Smooth muscle cell of the brain vasculature (primary cell): ENCODE measurements at regions not wholly inside any gene's neighbourhood (a gene's known extent, or its start where the extent isn't known, plus 50 kb on each side); places are given as distances from the start of the nearest gene placed in this dataset.

Source experiments
- DNase-seq: peaks from one replicate; pipeline ENCODE4 v3.0.0-alpha.2; 2012; ENCODE audit warnings: low read depth, low spot score

- no peak for DNase-seq
These were observed 51.4 kb upstream of the SCIN start for GRCh38 chr7:12518920-12519681.

- DNase-seq, result no peak
These were observed 50.9 kb upstream of the SCIN start for GRCh38 chr7:12519682-12520009.
